GM23338 (cell line): ENCODE measurements at regions not wholly inside any gene's neighbourhood (a gene's known extent, or its start where the extent isn't known, plus 50 kb on each side); places are given as distances from the start of the nearest gene placed in this dataset.

Experiments used
- ATAC-seq: fragments of 200-7000 bp; cut with Tn5 transposase; 3 replicates; pipeline ENCODE4 v1.9.1; 2020
- DNase-seq: peaks from one replicate; pipeline ENCODE4 v3.0.0-alpha.2; 2015; ENCODE audit warnings: low spot score
- H2AFZ ChIP-seq: fragments of 200-600 bp; sonication (generic); 2 replicates; pipeline ENCODE4 v1.8.0; 2016; ENCODE audit warnings: antibody characterized with exemption, mild to moderate bottlenecking, moderate library complexity
- H3F3A ChIP-seq: fragments of 200-600 bp; sonication (generic); replicated peaks from 2 replicates; pipeline ENCODE4 v1.8.0; 2017; ENCODE audit warnings: antibody characterized with exemption, mixed run types, low read depth
- H3K27ac ChIP-seq: fragments of 200-600 bp; sonication (generic); 2 replicates; pipeline ENCODE4 v1.6.1; 2016; ENCODE audit warnings: low read depth
- H3K27me3 ChIP-seq: fragments of 200-600 bp; sonication (generic); 2 replicates; pipeline ENCODE4 v1.8.0; 2016; ENCODE audit warnings: mild to moderate bottlenecking, mixed run types, moderate library complexity; ENCODE audit not compliant: insufficient read depth
- H3K36me3 ChIP-seq: fragments of 200-600 bp; sonication (generic); 2 replicates; pipeline ENCODE4 v1.8.0; 2016; ENCODE audit warnings: mild to moderate bottlenecking; ENCODE audit not compliant: insufficient read depth
- H3K4me1 ChIP-seq: fragments of 200-600 bp; sonication (generic); 2 replicates; pipeline ENCODE4 v1.8.0; 2016; ENCODE audit warnings: mild to moderate bottlenecking, moderate library complexity; ENCODE audit not compliant: insufficient read depth
- H3K4me2 ChIP-seq: fragments of 200-600 bp; sonication (generic); 2 replicates; pipeline ENCODE4 v1.7.1; 2017; ENCODE audit warnings: mixed run types
- H3K4me3 ChIP-seq: fragments of 200-600 bp; sonication (generic); 2 replicates; pipeline ENCODE4 v1.6.1; 2016; ENCODE audit warnings: mixed run types
- H3K79me2 ChIP-seq: fragments of 200-600 bp; sonication (generic); replicated peaks from 2 replicates; pipeline ENCODE4 v1.8.0; 2017; ENCODE audit warnings: mild to moderate bottlenecking; ENCODE audit not compliant: insufficient read depth
- H3K9me2 ChIP-seq: fragments of 200-600 bp; sonication (generic); 2 replicates; pipeline ENCODE4 v1.8.0; 2017; ENCODE audit not compliant: insufficient read depth
- H4K20me1 ChIP-seq: fragments of 200-600 bp; sonication (generic); replicated peaks from 2 replicates; pipeline ENCODE4 v1.8.0; 2017; ENCODE audit warnings: mild to moderate bottlenecking; ENCODE audit not compliant: insufficient read depth
- H3K27ac Mint-ChIP-seq: 2 replicates; pipeline ENCODE4 v1.8.0; 2020; ENCODE audit warnings: inconsistent platforms, mild to moderate bottlenecking, moderate library complexity, mixed read lengths
- H3K27me3 Mint-ChIP-seq: 3 replicates; pipeline ENCODE4 v1.8.0; 2022; ENCODE audit warnings: low read depth, mild to moderate bottlenecking, moderate library complexity, mixed read lengths, inconsistent platforms; ENCODE audit not compliant: insufficient read depth, poor library complexity
- H3K36me3 Mint-ChIP-seq: 3 replicates; pipeline ENCODE4 v1.8.0; 2021; ENCODE audit warnings: low read depth, mild to moderate bottlenecking, inconsistent platforms, moderate library complexity, mixed read lengths
- H3K4me1 Mint-ChIP-seq: 3 replicates; pipeline ENCODE4 v1.8.0; 2020; ENCODE audit warnings: mild to moderate bottlenecking, inconsistent platforms, mixed read lengths
- H3K4me3 Mint-ChIP-seq: 3 replicates; pipeline ENCODE4 v1.8.0; 2021; ENCODE audit warnings: moderate library complexity, mild to moderate bottlenecking, inconsistent platforms, mixed read lengths
- H3K9me3 Mint-ChIP-seq: 3 replicates; pipeline ENCODE4 v1.8.0; 2020; ENCODE audit warnings: moderate library complexity, mild to moderate bottlenecking, inconsistent platforms, mixed read lengths
- CREB1 ChIP-seq: fragments of 250-450 bp; sonication (Bioruptor Pico); IDR thresholded peaks from 2 replicates; pipeline ENCODE4 v1.5.0; 2020; ENCODE audit warnings: low read depth, mild to moderate bottlenecking, moderate library complexity
- EZH2phosphoT487 ChIP-seq: fragments of 200-600 bp; sonication (generic); IDR thresholded peaks from one replicate; pipeline ENCODE4 v1.8.1; 2018; ENCODE audit warnings: antibody characterized with exemption; ENCODE audit not compliant: unreplicated experiment
- TF ChIP-seq, protein P1 (sequence below): IDR thresholded peaks from 2 replicates; pipeline ENCODE4 v1.6.1; 2016; ENCODE audit warnings: antibody characterized with exemption
- TF ChIP-seq, protein P2 (sequence below): fragments of 250-450 bp; sonication (Bioruptor Pico); IDR thresholded peaks from 2 replicates; pipeline ENCODE4 v1.5.0; 2020; ENCODE audit warnings: mild to moderate bottlenecking, moderate library complexity

GRCh38 chr4:123846561-123846960 lies 450.0 kb downstream of the SPRY1 start:
- no peaks in the 10 kb centered on the region for H3F3A ChIP-seq
- H3K36me3 Mint-ChIP-seq, result peaks cover 14% of the 10 kb centered on the region; the same call in 2 of the 3 replicates
- ATAC-seq, result no peak

More at GRCh38 chr4:123846561-123846960, 450.0 kb downstream of the SPRY1 start:
- Mint-ChIP-seq H3K4me1 (peaks cover 21% of the 10 kb centered on the region), H3K9me3 (no peaks in the 10 kb centered on the region), H3K27me3 (peaks cover 4% of the 10 kb centered on the region), H3K27ac (no peak overlapping the region), H3K4me3 (no peak overlapping the region)
- H3K4me3 ChIP-seq, result no peak overlapping the region
- H3K4me1 ChIP-seq, result peaks cover 18% of the 10 kb centered on the region; the same call in 1 of the 2 replicates
- H4K20me1 ChIP-seq, result no peaks in the 10 kb centered on the region
- no peak overlapping the region for H2AFZ ChIP-seq
- no peak overlapping the region for H3K27ac ChIP-seq
- DNase-seq, result no peak
- no peaks in the 10 kb centered on the region for H3K9me2 ChIP-seq
- no peak overlapping the region for H3K4me2 ChIP-seq
- H3K27me3 ChIP-seq, result no peaks in the 10 kb centered on the region
- no peaks in the 10 kb centered on the region for H3K36me3 ChIP-seq
- H3K79me2 ChIP-seq, result no peaks in the 10 kb centered on the region
- TF ChIP-seq EZH2phosphoT487 (no peak), CREB1 (CRISPR knock-in tag) (no peak)
- TF ChIP-seq, protein P1, sequence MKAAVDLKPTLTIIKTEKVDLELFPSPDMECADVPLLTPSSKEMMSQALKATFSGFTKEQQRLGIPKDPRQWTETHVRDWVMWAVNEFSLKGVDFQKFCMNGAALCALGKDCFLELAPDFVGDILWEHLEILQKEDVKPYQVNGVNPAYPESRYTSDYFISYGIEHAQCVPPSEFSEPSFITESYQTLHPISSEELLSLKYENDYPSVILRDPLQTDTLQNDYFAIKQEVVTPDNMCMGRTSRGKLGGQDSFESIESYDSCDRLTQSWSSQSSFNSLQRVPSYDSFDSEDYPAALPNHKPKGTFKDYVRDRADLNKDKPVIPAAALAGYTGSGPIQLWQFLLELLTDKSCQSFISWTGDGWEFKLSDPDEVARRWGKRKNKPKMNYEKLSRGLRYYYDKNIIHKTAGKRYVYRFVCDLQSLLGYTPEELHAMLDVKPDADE, result no peak
- TF ChIP-seq, protein P2, sequence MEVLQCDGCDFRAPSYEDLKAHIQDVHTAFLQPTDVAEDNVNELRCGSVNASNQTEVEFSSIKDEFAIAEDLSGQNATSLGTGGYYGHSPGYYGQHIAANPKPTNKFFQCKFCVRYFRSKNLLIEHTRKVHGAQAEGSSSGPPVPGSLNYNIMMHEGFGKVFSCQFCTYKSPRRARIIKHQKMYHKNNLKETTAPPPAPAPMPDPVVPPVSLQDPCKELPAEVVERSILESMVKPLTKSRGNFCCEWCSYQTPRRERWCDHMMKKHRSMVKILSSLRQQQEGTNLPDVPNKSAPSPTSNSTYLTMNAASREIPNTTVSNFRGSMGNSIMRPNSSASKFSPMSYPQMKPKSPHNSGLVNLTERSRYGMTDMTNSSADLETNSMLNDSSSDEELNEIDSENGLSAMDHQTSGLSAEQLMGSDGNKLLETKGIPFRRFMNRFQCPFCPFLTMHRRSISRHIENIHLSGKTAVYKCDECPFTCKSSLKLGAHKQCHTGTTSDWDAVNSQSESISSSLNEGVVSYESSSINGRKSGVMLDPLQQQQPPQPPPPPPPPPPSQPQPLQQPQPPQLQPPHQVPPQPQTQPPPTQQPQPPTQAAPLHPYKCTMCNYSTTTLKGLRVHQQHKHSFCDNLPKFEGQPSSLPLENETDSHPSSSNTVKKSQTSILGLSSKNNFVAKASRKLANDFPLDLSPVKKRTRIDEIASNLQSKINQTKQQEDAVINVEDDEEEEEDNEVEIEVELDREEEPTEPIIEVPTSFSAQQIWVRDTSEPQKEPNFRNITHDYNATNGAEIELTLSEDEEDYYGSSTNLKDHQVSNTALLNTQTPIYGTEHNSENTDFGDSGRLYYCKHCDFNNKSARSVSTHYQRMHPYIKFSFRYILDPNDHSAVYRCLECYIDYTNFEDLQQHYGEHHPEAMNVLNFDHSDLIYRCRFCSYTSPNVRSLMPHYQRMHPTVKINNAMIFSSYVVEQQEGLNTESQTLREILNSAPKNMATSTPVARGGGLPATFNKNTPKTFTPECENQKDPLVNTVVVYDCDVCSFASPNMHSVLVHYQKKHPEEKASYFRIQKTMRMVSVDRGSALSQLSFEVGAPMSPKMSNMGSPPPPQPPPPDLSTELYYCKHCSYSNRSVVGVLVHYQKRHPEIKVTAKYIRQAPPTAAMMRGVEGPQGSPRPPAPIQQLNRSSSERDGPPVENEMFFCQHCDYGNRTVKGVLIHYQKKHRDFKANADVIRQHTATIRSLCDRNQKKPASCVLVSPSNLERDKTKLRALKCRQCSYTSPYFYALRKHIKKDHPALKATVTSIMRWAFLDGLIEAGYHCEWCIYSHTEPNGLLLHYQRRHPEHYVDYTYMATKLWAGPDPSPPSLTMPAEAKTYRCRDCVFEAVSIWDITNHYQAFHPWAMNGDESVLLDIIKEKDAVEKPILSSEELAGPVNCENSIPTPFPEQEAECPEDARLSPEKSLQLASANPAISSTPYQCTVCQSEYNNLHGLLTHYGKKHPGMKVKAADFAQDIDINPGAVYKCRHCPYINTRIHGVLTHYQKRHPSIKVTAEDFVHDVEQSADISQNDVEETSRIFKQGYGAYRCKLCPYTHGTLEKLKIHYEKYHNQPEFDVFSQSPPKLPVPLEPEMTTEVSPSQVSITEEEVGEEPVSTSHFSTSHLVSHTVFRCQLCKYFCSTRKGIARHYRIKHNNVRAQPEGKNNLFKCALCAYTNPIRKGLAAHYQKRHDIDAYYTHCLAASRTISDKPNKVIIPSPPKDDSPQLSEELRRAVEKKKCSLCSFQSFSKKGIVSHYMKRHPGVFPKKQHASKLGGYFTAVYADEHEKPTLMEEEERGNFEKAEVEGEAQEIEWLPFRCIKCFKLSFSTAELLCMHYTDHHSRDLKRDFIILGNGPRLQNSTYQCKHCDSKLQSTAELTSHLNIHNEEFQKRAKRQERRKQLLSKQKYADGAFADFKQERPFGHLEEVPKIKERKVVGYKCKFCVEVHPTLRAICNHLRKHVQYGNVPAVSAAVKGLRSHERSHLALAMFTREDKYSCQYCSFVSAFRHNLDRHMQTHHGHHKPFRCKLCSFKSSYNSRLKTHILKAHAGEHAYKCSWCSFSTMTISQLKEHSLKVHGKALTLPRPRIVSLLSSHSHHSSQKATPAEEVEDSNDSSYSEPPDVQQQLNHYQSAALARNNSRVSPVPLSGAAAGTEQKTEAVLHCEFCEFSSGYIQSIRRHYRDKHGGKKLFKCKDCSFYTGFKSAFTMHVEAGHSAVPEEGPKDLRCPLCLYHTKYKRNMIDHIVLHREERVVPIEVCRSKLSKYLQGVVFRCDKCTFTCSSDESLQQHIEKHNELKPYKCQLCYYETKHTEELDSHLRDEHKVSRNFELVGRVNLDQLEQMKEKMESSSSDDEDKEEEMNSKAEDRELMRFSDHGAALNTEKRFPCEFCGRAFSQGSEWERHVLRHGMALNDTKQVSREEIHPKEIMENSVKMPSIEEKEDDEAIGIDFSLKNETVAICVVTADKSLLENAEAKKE, result no peak
